GM23338 (cell line): ENCODE measurements at regions not wholly inside any gene's neighbourhood (a gene's known extent, or its start where the extent isn't known, plus 50 kb on each side); places are given as distances from the start of the nearest gene placed in this dataset.

Source experiments
- ATAC-seq: fragments of 200-7000 bp; cut with Tn5 transposase; 3 replicates; pipeline ENCODE4 v1.9.1; 2020
- DNase-seq: peaks from one replicate; pipeline ENCODE4 v3.0.0-alpha.2; 2015; ENCODE audit warnings: low spot score
- H2AFZ ChIP-seq: fragments of 200-600 bp; sonication (generic); 2 replicates; pipeline ENCODE4 v1.8.0; 2016; ENCODE audit warnings: antibody characterized with exemption, mild to moderate bottlenecking, moderate library complexity
- H3F3A ChIP-seq: fragments of 200-600 bp; sonication (generic); replicated peaks from 2 replicates; pipeline ENCODE4 v1.8.0; 2017; ENCODE audit warnings: antibody characterized with exemption, mixed run types, low read depth
- H3K27ac ChIP-seq: fragments of 200-600 bp; sonication (generic); 2 replicates; pipeline ENCODE4 v1.6.1; 2016; ENCODE audit warnings: low read depth
- H3K27me3 ChIP-seq: fragments of 200-600 bp; sonication (generic); 2 replicates; pipeline ENCODE4 v1.8.0; 2016; ENCODE audit warnings: mild to moderate bottlenecking, mixed run types, moderate library complexity; ENCODE audit not compliant: insufficient read depth
- H3K36me3 ChIP-seq: fragments of 200-600 bp; sonication (generic); 2 replicates; pipeline ENCODE4 v1.8.0; 2016; ENCODE audit warnings: mild to moderate bottlenecking; ENCODE audit not compliant: insufficient read depth
- H3K4me1 ChIP-seq: fragments of 200-600 bp; sonication (generic); 2 replicates; pipeline ENCODE4 v1.8.0; 2016; ENCODE audit warnings: mild to moderate bottlenecking, moderate library complexity; ENCODE audit not compliant: insufficient read depth
- H3K4me2 ChIP-seq: fragments of 200-600 bp; sonication (generic); 2 replicates; pipeline ENCODE4 v1.7.1; 2017; ENCODE audit warnings: mixed run types
- H3K4me3 ChIP-seq: fragments of 200-600 bp; sonication (generic); 2 replicates; pipeline ENCODE4 v1.6.1; 2016; ENCODE audit warnings: mixed run types
- H3K79me2 ChIP-seq: fragments of 200-600 bp; sonication (generic); replicated peaks from 2 replicates; pipeline ENCODE4 v1.8.0; 2017; ENCODE audit warnings: mild to moderate bottlenecking; ENCODE audit not compliant: insufficient read depth
- H3K9me2 ChIP-seq: fragments of 200-600 bp; sonication (generic); 2 replicates; pipeline ENCODE4 v1.8.0; 2017; ENCODE audit not compliant: insufficient read depth
- H4K20me1 ChIP-seq: fragments of 200-600 bp; sonication (generic); replicated peaks from 2 replicates; pipeline ENCODE4 v1.8.0; 2017; ENCODE audit warnings: mild to moderate bottlenecking; ENCODE audit not compliant: insufficient read depth
- H3K27ac Mint-ChIP-seq: 2 replicates; pipeline ENCODE4 v1.8.0; 2020; ENCODE audit warnings: inconsistent platforms, mild to moderate bottlenecking, moderate library complexity, mixed read lengths
- H3K27me3 Mint-ChIP-seq: 3 replicates; pipeline ENCODE4 v1.8.0; 2022; ENCODE audit warnings: low read depth, mild to moderate bottlenecking, moderate library complexity, mixed read lengths, inconsistent platforms; ENCODE audit not compliant: insufficient read depth, poor library complexity
- H3K36me3 Mint-ChIP-seq: 3 replicates; pipeline ENCODE4 v1.8.0; 2021; ENCODE audit warnings: low read depth, mild to moderate bottlenecking, inconsistent platforms, moderate library complexity, mixed read lengths
- H3K4me1 Mint-ChIP-seq: 3 replicates; pipeline ENCODE4 v1.8.0; 2020; ENCODE audit warnings: mild to moderate bottlenecking, inconsistent platforms, mixed read lengths
- H3K4me3 Mint-ChIP-seq: 3 replicates; pipeline ENCODE4 v1.8.0; 2021; ENCODE audit warnings: moderate library complexity, mild to moderate bottlenecking, inconsistent platforms, mixed read lengths
- H3K9me3 Mint-ChIP-seq: 3 replicates; pipeline ENCODE4 v1.8.0; 2020; ENCODE audit warnings: moderate library complexity, mild to moderate bottlenecking, inconsistent platforms, mixed read lengths
- EZH2 ChIP-seq: fragments of 200-600 bp; sonication (generic); IDR thresholded peaks from one replicate; pipeline ENCODE4 v1.8.0; 2017; ENCODE audit warnings: antibody characterized with exemption, mild to moderate bottlenecking, low read depth; ENCODE audit not compliant: unreplicated experiment
- EZH2phosphoT487 ChIP-seq: fragments of 200-600 bp; sonication (generic); IDR thresholded peaks from one replicate; pipeline ENCODE4 v1.8.1; 2018; ENCODE audit warnings: antibody characterized with exemption; ENCODE audit not compliant: unreplicated experiment
- JUNB ChIP-seq: IDR thresholded peaks from one replicate; pipeline ENCODE4 v1.6.1; 2016; ENCODE audit warnings: antibody characterized with exemption; ENCODE audit not compliant: unreplicated experiment
- NANOG ChIP-seq: IDR thresholded peaks from 2 replicates; pipeline ENCODE4 v1.6.1; 2016; ENCODE audit warnings: antibody characterized with exemption, borderline replicate concordance
- POLR2AphosphoS5 ChIP-seq: IDR thresholded peaks from 2 replicates; pipeline ENCODE4 v1.6.1; 2016; ENCODE audit warnings: antibody characterized with exemption, low read depth
- STAT1 ChIP-seq: IDR thresholded peaks from one replicate; pipeline ENCODE4 v1.6.1; 2016; ENCODE audit warnings: antibody characterized with exemption; ENCODE audit not compliant: unreplicated experiment
- ZNF114 ChIP-seq: fragments of 250-450 bp; sonication (Bioruptor Pico); IDR thresholded peaks from 2 replicates; pipeline ENCODE4 v1.5.0; 2020; ENCODE audit warnings: mild to moderate bottlenecking, moderate library complexity
- ZNF331 ChIP-seq: fragments of 250-450 bp; sonication (Bioruptor Pico); IDR thresholded peaks from 2 replicates; pipeline ENCODE4 v1.5.0; 2020; ENCODE audit warnings: low read depth, mild to moderate bottlenecking, moderate library complexity
- TF ChIP-seq, protein P1 (sequence below): IDR thresholded peaks from 2 replicates; pipeline ENCODE4 v1.6.1; 2016; ENCODE audit warnings: antibody characterized with exemption
- TF ChIP-seq, protein P2 (sequence below): IDR thresholded peaks from one replicate; pipeline ENCODE4 v1.6.1; 2018; ENCODE audit warnings: antibody characterized with exemption; ENCODE audit not compliant: unreplicated experiment

DNA sequence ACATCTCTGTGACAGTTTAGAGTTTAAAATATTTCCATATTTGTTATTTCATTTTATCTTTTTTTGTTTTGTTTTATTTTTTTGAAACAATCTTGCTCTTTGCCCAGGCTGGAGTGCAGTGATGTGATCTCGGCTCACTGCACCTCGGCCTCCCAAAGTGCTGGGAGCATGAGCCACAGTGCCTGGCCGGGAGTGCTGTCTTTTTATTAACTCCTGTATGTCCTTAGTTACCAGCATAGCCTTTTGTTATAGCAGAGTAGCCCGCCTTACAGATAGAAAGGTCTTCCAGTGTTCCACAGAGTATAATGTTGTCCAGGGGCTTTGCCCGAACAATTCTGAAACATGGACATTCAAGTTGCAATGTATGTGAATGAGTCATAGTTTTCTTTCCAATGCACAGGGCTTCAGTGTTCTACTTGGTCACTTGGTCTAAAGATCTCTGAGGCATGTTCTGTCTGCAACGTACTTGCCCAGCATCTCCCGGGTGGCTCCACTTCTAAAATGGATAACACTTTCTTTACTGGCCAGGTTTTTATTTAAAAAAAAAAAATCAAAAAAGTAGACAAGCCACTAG lies 125.6 kb downstream of the KCNJ18 start:
- ATAC-seq (no peak), DNase-seq (no peak)
- peaks cover 47% of the 10 kb centered on the region for H3K9me3 Mint-ChIP-seq
- Histone ChIP-seq H3F3A (no peaks in the 10 kb centered on the region), H3K27ac (no peak overlapping the region), H4K20me1 (no peaks in the 10 kb centered on the region), H3K4me3 (peak overlapping the region; percentile 19; the same call in 1 of the 2 replicates), H2AFZ (no peak overlapping the region), H3K36me3 (peaks cover 40% of the 10 kb centered on the region), H3K27me3 (no peaks in the 10 kb centered on the region), H3K4me2 (no peak overlapping the region), H3K9me2 (no peaks in the 10 kb centered on the region), H3K4me1 (no peaks in the 10 kb centered on the region), H3K79me2 (no peaks in the 10 kb centered on the region)
- no peak for TF ChIP-seq NANOG
- TF ChIP-seq POLR2AphosphoS5 = no peak
- TF ChIP-seq EZH2 = no peak
- TF ChIP-seq ZNF114 (CRISPR knock-in tag) = no peak
- H3K36me3 Mint-ChIP-seq = peaks cover 31% of the 10 kb centered on the region
- no peaks in the 10 kb centered on the region for H3K4me1 Mint-ChIP-seq
- no peak overlapping the region for H3K4me3 Mint-ChIP-seq
- H3K27me3 Mint-ChIP-seq = peaks cover 6% of the 10 kb centered on the region
- no peak overlapping the region for H3K27ac Mint-ChIP-seq

DNA sequence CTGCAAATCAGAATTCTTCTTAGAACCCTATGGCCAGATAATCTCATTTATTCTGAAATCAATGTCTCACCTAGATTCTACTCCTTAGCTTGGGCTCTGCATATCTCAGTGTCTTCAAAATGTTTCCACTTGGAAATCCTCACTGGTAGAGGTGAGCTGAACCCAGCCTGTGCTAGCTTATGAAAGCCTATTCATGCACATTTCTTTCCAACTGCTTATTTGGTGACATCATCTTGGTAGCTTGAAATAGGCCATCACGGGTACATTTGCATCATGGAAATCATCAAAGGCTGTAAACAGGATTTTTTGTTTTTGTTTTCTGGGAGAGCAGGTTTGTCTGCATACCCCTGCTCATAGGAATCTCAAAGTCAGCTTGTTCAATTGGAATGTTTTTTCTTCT lies 130.8 kb downstream of the KCNJ18 start:
- H3K4me1 Mint-ChIP-seq = no peaks in the 10 kb centered on the region
- Histone ChIP-seq H3K4me3 (no peak overlapping the region), H3K4me2 (no peak overlapping the region), H3K79me2 (no peaks in the 10 kb centered on the region), H3K27me3 (no peaks in the 10 kb centered on the region), H3K27ac (no peak overlapping the region), H3K4me1 (no peaks in the 10 kb centered on the region), H2AFZ (no peak overlapping the region), H3K36me3 (peaks cover 27% of the 10 kb centered on the region), H3F3A (no peaks in the 10 kb centered on the region), H3K9me2 (no peaks in the 10 kb centered on the region), H4K20me1 (no peaks in the 10 kb centered on the region)
- DNase-seq (no peak), ATAC-seq (no peak)
- H3K27me3 Mint-ChIP-seq = no peaks in the 10 kb centered on the region
- H3K4me3 Mint-ChIP-seq = no peak overlapping the region
- TF ChIP-seq JUNB = no peak
- TF ChIP-seq STAT1 = no peak
- TF ChIP-seq ZNF331 = no peak
- no peak for TF ChIP-seq NANOG
- TF ChIP-seq, protein P1, sequence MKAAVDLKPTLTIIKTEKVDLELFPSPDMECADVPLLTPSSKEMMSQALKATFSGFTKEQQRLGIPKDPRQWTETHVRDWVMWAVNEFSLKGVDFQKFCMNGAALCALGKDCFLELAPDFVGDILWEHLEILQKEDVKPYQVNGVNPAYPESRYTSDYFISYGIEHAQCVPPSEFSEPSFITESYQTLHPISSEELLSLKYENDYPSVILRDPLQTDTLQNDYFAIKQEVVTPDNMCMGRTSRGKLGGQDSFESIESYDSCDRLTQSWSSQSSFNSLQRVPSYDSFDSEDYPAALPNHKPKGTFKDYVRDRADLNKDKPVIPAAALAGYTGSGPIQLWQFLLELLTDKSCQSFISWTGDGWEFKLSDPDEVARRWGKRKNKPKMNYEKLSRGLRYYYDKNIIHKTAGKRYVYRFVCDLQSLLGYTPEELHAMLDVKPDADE = no peak
- no peak for TF ChIP-seq EZH2phosphoT487
- TF ChIP-seq, protein P2, sequence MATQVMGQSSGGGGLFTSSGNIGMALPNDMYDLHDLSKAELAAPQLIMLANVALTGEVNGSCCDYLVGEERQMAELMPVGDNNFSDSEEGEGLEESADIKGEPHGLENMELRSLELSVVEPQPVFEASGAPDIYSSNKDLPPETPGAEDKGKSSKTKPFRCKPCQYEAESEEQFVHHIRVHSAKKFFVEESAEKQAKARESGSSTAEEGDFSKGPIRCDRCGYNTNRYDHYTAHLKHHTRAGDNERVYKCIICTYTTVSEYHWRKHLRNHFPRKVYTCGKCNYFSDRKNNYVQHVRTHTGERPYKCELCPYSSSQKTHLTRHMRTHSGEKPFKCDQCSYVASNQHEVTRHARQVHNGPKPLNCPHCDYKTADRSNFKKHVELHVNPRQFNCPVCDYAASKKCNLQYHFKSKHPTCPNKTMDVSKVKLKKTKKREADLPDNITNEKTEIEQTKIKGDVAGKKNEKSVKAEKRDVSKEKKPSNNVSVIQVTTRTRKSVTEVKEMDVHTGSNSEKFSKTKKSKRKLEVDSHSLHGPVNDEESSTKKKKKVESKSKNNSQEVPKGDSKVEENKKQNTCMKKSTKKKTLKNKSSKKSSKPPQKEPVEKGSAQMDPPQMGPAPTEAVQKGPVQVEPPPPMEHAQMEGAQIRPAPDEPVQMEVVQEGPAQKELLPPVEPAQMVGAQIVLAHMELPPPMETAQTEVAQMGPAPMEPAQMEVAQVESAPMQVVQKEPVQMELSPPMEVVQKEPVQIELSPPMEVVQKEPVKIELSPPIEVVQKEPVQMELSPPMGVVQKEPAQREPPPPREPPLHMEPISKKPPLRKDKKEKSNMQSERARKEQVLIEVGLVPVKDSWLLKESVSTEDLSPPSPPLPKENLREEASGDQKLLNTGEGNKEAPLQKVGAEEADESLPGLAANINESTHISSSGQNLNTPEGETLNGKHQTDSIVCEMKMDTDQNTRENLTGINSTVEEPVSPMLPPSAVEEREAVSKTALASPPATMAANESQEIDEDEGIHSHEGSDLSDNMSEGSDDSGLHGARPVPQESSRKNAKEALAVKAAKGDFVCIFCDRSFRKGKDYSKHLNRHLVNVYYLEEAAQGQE = no peak
- peaks cover 3% of the 10 kb centered on the region for H3K36me3 Mint-ChIP-seq
- no peak overlapping the region for H3K27ac Mint-ChIP-seq
- peaks cover 17% of the 10 kb centered on the region for H3K9me3 Mint-ChIP-seq
